ENCODE measurements at regions not wholly inside any gene's neighbourhood (a gene's known extent, or its start where the extent isn't known, plus 50 kb on each side); places are given as distances from the start of the nearest gene placed in this dataset.
A peak's percentile ranks its signal among the peaks of the same experiment; 100 is the strongest.

DNA sequence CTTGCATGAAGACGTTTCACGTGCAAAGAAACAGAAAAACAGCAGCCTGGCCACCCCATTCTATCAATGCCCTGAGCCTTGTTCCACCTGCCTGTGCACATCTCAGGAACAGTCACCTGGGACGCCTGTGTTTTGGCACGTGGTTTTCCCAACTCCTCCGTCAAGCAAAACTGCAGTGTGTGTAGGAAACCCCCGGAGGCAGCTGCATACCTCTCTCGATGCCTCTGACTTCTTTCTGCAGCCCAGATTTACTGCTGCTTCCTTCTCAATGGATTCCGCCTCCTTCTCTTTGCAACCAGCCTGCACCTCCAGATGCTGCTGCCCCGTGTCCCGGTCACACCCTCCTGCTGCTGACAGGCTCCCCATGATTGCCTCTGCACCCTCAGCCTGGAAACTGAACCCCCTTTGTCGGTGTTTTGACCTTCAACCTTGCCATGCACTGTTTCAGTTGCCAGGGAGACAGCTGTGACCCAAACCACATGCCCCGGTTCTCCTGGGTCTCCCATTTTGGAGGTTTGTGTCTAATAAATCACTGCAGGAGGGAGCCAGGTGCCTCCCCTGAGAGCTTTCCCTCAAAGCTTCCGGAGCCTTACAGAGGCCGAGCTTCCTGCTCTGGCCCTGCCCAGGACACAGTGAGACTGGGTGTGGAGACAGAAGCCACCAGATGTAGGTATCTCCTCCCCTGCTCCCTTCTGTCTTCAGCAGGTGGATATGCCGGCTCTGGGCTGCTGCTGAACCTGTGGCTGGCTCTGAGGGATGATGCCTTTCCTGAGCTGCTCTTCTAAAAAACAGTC, 395.5 kb upstream of the IRX1 start:
- no peak for TF ChIP-seq Cebpa-rat (IDR thresholded peaks at IDR 0.05)
- Histone ChIP-seq H3K27me3 (no peaks in the 10 kb centered on the region; the same call in 1 of the 2 replicates), H3K4me3 (no peak overlapping the region), H3K36me3 (no peaks in the 10 kb centered on the region), H3K27ac (no peak overlapping the region), H3K4me2 (peak overlapping the region; percentile 71), H3K9me3 (no peaks in the 10 kb centered on the region), H3K4me1 (peaks cover 33% of the 10 kb centered on the region), H3K9ac (no peak overlapping the region), H4K20me1 (no peaks in the 10 kb centered on the region)

GRCh38 chr5:3198074-3198449, 397.6 kb upstream of the IRX1 start:
- H3K36me3 ChIP-seq: no peaks in the 10 kb centered on the region
- H3K4me1 ChIP-seq: peaks cover 44% of the 10 kb centered on the region
- H3K4me2 ChIP-seq: peak overlapping the region; percentile 85
- no peaks in the 10 kb centered on the region for H4K20me1 ChIP-seq
- no peak overlapping the region for H3K27ac ChIP-seq
- H3K9ac ChIP-seq: no peak overlapping the region
- H3K4me3 ChIP-seq: peak overlapping the region; percentile 61
- H3K9me3 ChIP-seq: no peaks in the 10 kb centered on the region
- no peaks in the 10 kb centered on the region for H3K27me3 ChIP-seq
- no peak for TF ChIP-seq Cebpa-rat (IDR thresholded peaks at IDR 0.05)

- Histone ChIP-seq H3K27ac (no peak overlapping the region; the same call in 1 of the 2 replicates), H4K20me1 (no peaks in the 10 kb centered on the region), H3K4me1 (peaks cover 44% of the 10 kb centered on the region), H3K4me2 (peak overlapping the region; percentile 85), H3K4me3 (peak overlapping the region; percentile 61), H3K27me3 (no peaks in the 10 kb centered on the region), H3K36me3 (no peaks in the 10 kb centered on the region), H3K9me3 (no peaks in the 10 kb centered on the region), H3K9ac (peak overlapping the region; percentile 56; the same call in 1 of the 2 replicates)
- TF ChIP-seq Cebpa-rat (IDR thresholded peaks at IDR 0.05): no peak
Observed at GRCh38 chr5:3197304-3198073, 398.1 kb upstream of the IRX1 start.

DNA sequence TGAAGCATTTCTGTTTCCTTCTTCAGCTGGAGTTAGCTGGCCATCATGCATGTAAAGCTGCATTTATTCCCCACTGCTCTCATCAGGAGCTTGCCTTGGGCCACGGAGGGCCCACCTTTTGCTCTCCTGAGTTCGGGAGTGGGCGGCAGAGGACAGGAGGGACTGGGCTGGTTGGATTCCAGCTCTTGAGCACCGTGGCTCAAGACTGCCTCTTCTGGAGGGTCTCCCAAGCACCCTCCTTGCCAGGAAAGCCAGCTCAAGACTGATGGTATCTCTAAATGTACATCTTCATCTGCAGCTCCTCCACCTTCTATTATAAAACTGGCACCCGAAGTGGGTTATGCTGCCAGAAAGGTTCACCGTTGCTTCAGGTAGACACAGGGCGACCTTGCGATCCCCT, 399.6 kb upstream of the IRX1 start:
- Histone ChIP-seq H3K4me3 (no peak overlapping the region), H4K20me1 (no peaks in the 10 kb centered on the region), H3K27me3 (no peaks in the 10 kb centered on the region), H3K9ac (no peak overlapping the region), H3K9me3 (no peaks in the 10 kb centered on the region), H3K27ac (no peak overlapping the region), H3K36me3 (no peaks in the 10 kb centered on the region), H3K4me1 (peaks cover 42% of the 10 kb centered on the region), H3K4me2 (no peak overlapping the region)
- no peak for TF ChIP-seq Cebpa-rat (IDR thresholded peaks at IDR 0.05)

GRCh38 chr5:3194684-3195083, 400.9 kb upstream of the IRX1 start:
- no peaks in the 10 kb centered on the region for H4K20me1 ChIP-seq
- peaks cover 29% of the 10 kb centered on the region for H3K4me1 ChIP-seq
- H3K4me3 ChIP-seq: no peak overlapping the region
- no peaks in the 10 kb centered on the region for H3K9me3 ChIP-seq
- H3K4me2 ChIP-seq: peak overlapping the region; percentile 4; the same call in 1 of the 2 replicates
- H3K27ac ChIP-seq: no peak overlapping the region
- no peaks in the 10 kb centered on the region for H3K27me3 ChIP-seq
- H3K9ac ChIP-seq: no peak overlapping the region
- no peak for TF ChIP-seq Cebpa-rat (IDR thresholded peaks at IDR 0.05)
- no peaks in the 10 kb centered on the region for H3K36me3 ChIP-seq

GRCh38 chr5:3194271-3194670, 401.4 kb upstream of the IRX1 start:
- no peaks in the 10 kb centered on the region for H4K20me1 ChIP-seq
- TF ChIP-seq Cebpa-rat (IDR thresholded peaks at IDR 0.05): no peak
- H3K27ac ChIP-seq: no peak overlapping the region
- H3K27me3 ChIP-seq: no peaks in the 10 kb centered on the region
- H3K4me1 ChIP-seq: peaks cover 26% of the 10 kb centered on the region
- peak overlapping the region; percentile 4; the same call in 1 of the 2 replicates for H3K4me2 ChIP-seq
- H3K9me3 ChIP-seq: no peaks in the 10 kb centered on the region
- H3K4me3 ChIP-seq: no peak overlapping the region
- no peaks in the 10 kb centered on the region for H3K36me3 ChIP-seq
- no peak overlapping the region for H3K9ac ChIP-seq

GRCh38 chr5:3191585-3191984, 404.0 kb upstream of the IRX1 start:
- Histone ChIP-seq H4K20me1 (no peaks in the 10 kb centered on the region), H3K36me3 (no peaks in the 10 kb centered on the region), H3K9ac (no peak overlapping the region), H3K4me3 (no peak overlapping the region), H3K9me3 (no peaks in the 10 kb centered on the region), H3K4me1 (peaks cover 10% of the 10 kb centered on the region), H3K27ac (no peak overlapping the region), H3K27me3 (no peaks in the 10 kb centered on the region), H3K4me2 (no peak overlapping the region)
- TF ChIP-seq Cebpa-rat (IDR thresholded peaks at IDR 0.05): no peak

DNA sequence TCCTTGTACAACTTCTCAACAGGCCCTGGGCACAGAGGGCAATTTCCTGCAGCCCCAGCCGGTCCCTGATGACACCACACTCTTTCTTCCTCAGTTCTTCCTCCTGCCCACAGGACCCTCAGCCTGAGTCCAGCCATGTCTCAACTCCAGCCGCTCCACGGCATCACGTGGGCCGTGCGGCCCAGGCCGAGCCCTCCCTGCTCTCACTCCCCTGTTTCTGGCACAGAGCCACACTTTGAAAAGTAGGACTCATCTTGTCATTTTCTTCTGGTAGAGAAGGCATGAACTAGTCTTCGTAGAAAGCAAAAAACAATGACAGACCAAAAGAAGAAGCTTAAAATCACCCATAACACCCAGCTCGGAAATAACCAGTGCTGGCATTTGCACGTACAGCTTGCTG, 404.7 kb upstream of the IRX1 start:
- no peaks in the 10 kb centered on the region for H3K27me3 ChIP-seq

DNA sequence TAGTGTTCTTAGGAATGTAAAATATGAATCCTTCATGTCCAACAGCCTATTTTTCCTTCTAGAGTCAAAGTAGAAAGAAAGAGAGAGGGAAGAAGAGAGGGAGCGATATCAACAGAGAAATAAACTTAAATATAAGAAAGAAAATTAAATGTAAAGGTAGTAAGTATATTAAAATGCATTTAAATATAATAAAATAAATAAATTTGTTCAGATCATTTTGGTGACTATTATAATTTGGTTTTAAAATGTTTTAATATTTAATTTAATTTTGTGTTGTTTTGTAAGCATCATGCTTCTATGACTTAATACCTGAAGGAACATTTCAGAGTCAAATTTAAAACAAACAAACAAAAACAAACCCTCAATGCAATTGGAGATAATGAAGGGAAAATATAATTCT, 405.2 kb upstream of the IRX1 start:
- Histone ChIP-seq H3K27me3 (no peaks in the 10 kb centered on the region), H3K36me3 (no peaks in the 10 kb centered on the region), H3K4me2 (no peak overlapping the region), H3K4me1 (peaks cover 10% of the 10 kb centered on the region), H3K9me3 (no peaks in the 10 kb centered on the region), H3K9ac (no peak overlapping the region), H3K27ac (no peak overlapping the region), H4K20me1 (no peaks in the 10 kb centered on the region), H3K4me3 (no peak overlapping the region)
- no peak for TF ChIP-seq Cebpa-rat (IDR thresholded peaks at IDR 0.05)

More for the DNA sequence above, 404.7 kb upstream of the IRX1 start:
- Histone ChIP-seq H3K9me3 (no peaks in the 10 kb centered on the region), H3K4me1 (peaks cover 10% of the 10 kb centered on the region), H3K27ac (no peak overlapping the region), H3K4me3 (no peak overlapping the region), H4K20me1 (no peaks in the 10 kb centered on the region), H3K9ac (no peak overlapping the region), H3K36me3 (no peaks in the 10 kb centered on the region), H3K4me2 (no peak overlapping the region)
- TF ChIP-seq Cebpa-rat (IDR thresholded peaks at IDR 0.05): no peak

GRCh38 chr5:3187771-3188425, 407.7 kb upstream of the IRX1 start:
- H3K4me3 ChIP-seq: no peak overlapping the region
- no peaks in the 10 kb centered on the region for H3K9me3 ChIP-seq
- no peaks in the 10 kb centered on the region for H3K4me1 ChIP-seq
- no peaks in the 10 kb centered on the region for H4K20me1 ChIP-seq
- H3K4me2 ChIP-seq: no peak overlapping the region
- H3K27me3 ChIP-seq: no peaks in the 10 kb centered on the region
- H3K36me3 ChIP-seq: no peaks in the 10 kb centered on the region
- no peak overlapping the region for H3K9ac ChIP-seq
- H3K27ac ChIP-seq: no peak overlapping the region
- TF ChIP-seq Cebpa-rat (IDR thresholded peaks at IDR 0.05): no peak

Data from BLaER1 (cell line).